ENCODE measurements at regions not wholly inside any gene's neighbourhood (a gene's known extent, or its start where the extent isn't known, plus 50 kb on each side); places are given as distances from the start of the nearest gene placed in this dataset.
"Not testable (repeated sequence)": the region's sequence is repeated elsewhere in the genome, so short reads cannot be mapped to it uniquely, and the experiment has no call there.

DNA sequence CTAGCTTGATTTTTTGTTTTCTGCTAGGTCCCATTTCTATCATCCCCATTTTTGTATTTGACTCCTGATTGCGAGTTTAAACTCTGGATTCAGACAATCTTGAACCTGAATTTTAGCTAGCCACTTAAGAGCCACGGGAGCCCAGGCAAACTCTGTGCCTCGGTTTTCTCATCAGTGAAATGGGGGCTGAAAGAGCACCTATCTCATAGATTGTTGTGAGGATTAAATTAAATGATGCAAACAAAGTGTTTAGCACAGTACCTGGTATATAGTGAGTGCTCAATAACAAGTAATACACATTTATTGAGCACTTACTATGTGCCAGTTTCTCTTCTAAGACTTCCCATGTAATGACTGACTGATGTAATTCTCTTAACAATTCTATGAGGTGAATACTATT lies 158.1 kb upstream of the POU3F1 start:
- no peak for DNase-seq

DNA sequence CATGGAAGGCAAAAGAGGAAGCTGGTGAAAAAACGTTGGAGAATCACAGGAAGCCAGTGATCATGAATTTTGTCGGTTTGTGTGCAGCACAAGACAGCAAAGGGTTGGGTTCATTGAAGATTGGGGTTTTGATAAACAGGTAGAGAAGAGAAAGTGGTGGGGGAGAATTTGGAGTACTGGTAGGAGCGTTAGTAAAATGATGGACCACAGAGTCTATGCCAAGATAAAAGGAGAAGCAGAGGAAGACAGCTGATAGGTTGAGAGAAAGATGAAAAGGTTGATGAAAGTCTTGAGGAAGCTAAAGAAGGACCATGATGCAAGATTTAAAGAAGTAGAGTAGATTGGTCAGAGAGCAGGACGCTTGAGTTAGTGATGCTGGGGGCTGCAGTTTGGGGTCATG lies 156.8 kb upstream of the POU3F1 start:
- no peak for DNase-seq

DNA sequence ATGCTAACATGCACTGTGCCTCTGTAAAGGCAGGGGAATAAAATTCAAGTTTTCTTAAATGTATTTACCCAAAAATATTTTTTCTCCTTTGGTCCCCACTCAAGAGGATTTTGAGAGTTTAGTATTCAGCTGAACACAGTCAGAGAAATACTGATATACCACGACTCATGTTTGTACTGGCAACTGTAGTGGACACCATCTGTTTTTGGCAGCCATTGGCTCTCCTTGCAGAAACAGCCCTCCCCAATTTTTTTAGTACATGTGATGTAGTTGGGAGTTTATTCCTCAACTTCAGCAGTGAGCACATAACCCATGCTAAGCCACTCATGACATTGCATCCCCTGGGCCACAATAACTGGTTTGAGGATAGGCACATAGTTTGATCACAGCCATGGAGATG lies 154.8 kb upstream of the POU3F1 start:
- no peak for DNase-seq

DNA sequence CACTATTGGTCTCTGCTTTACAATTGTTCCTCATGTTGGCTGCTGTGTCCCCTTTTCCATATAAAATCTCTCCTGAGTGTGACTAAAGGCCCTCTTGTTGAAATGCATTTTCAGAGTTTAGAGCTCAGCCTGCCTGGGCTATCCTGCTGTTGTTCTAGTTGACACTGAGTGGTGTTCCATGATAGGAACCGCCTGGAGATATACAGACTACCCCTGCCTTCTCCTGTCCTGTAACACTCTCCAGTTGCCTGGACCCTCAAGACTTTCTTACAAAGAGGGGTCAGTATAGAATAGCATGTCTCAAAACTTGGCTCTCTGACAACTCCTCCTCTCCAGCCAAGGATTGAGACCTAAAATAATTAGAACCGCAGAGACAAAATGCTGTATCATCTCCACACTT lies 152.0 kb upstream of the POU3F1 start:
- DNase-seq: no peak

DNA sequence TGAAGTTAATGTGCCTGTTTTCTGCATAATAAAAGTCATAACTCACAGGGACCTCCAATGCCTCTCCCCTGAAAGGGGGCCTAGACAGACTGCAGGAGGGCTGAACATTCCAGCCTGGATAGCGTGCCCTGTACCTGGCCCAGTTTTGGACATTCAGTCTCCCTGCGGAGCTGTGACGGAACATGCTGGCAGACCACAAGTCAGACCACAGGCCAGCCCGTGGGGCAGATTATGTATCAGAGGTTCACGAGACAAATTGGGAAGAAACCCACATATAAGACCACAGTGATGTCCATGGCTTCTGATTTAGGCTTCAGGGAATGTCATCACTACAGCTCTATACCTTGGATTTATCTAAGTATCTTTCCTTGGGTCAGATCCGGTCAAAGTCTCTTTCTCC lies 151.5 kb upstream of the POU3F1 start:
- DNase-seq: no peak

DNA sequence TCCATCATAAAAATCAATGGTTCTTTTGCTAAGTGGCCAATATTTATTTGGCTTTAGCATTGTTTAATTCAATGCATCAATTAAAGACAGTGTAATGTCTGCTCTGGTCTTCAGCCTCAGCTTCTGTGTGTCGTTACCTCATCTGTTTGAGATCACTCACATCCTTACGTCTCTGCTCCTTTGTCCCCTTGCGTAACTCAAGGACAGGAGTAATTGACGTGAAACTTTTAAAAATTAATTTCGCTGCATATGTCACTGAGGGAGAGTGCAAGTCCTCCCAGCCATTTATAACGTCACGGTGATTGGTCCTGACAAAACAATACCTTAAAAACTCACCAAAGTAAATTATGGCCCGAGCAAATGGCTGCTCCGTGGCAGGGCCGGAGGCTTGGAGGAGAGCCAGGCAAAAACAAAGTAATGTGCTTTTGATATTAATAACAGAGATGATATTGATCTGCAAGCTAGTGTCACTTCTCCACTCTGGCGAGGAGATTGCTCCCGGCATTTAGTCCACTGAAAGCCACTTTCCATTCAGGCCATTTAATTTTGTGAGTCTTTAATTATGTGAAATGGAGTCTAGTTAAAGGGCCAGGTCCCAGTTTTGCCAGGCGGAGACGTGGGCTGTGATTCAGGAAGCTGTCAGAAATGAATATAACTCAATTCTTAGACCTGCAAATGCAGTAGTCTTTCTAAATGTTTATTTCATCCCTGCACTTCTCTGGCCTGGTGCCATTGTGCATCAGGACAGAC lies 150.9 kb upstream of the POU3F1 start:
- no peak for DNase-seq

DNA sequence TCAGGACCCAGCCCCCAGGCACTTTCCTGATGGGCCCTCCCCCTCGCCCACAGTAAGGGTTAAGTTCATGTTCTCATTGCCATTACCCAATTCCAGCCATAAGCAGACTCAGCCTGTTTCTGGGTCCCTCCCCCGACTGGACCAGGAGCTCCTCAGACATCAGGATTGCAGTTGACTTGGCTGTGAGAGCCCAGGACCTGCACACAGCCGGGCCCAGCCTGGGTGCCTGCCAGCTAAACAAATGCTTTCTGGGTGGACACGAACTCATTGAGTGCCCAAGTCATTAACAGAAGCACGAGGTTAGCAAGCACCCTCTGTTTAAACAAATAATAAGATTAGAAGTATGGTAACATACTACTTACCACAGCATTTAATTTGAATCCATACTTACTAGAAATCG lies 147.9 kb upstream of the POU3F1 start:
- DNase-seq: no peak

DNA sequence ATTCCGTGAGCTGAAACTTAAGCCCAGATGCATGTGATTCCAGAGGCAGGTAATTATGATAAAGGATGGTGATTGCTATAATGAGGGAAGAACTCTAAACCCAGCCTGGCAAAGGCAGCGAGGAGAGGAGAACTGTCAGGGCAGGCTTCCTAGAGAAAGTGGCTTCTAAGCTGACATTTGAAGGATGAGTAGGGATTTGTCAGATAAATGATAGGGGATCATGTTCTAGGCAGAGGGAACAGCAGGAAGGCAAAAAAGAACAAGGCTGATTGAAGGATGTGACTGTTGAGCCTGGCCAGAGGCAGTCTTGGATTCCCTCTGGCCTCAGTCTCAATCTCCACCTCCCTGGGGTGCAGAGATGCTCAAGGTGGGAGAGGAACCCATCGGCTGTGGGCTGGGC lies 146.4 kb upstream of the POU3F1 start:
- DNase-seq: no peak

DNA sequence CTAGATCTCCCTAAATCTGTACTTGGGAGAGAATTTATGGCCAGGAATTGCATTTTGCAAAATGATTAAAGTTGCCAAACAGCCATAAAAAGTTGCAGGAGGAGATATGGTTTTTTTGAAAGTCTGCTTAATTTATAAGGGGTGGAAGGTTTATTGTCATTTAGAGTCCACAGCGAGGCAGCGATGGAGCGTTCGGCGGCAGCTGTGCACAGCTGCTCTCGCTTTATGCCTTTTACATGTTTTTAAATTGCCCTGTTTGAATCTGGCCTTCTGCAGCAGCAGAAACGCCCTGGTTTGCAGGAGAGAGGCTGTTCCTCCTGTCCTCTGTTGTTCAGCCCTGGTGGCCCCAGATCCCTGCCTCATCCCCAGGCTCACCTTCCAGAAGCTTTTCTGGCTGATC lies 144.9 kb upstream of the POU3F1 start:
- no peak for DNase-seq

DNA sequence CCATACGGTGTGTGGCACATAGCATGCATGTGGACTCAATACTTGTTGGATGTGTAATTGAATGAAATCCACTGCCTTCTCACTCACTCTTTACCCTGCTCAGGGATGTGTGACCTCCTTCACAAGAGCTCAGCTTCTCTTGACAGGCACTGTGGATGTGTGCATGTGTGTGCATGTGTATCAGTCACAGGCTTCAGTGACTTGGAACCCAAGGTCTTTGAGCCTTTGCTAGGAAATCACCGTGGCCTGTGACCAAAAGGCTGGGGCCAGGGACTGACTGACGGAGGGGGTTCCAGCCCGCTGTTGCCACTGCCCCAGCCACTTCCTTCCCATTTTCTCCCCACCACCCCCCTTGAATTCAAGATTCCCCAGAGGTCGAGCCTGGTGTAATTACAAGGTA lies 144.4 kb upstream of the POU3F1 start:
- no peak for DNase-seq

DNA sequence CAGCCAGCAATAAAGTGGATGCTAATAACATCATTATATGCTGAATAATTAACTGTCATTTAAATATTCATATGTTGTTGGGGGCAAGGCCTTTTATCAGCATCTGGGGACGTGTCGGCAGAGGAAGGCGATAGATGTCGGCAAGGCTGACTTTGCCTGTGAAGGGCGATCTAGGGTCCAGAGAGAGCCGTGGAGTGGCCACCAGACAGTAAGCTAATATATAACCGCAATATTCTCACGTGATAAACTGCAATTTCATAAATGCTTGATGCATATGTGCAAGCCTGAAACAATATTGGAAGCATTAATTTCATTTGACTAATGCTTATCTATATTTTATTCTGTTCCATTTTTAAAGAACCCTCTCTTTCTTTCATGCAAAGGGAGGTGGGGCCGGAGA lies 141.0 kb upstream of the POU3F1 start:
- DNase-seq: no peak

DNA sequence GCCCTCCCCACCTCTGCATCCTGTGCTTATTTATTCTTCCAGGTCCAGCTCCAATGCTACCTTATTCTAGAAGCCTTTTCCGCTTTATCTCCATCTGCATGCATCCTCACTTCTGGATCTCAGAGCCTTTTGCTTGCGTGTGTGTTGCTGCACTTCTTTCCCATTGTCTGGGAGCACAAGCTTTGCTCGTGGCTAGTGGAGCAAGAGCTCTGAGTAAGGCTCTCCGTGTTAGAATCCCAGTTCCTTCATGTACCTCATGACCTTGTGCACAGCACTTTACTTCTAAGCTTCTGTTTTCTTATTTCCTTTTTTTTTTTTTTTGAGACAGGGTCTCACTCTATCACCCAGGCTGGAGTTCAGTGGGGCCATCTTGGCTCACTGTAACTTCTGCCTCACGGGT lies 140.0 kb upstream of the POU3F1 start:
- DNase-seq: no peak

DNA sequence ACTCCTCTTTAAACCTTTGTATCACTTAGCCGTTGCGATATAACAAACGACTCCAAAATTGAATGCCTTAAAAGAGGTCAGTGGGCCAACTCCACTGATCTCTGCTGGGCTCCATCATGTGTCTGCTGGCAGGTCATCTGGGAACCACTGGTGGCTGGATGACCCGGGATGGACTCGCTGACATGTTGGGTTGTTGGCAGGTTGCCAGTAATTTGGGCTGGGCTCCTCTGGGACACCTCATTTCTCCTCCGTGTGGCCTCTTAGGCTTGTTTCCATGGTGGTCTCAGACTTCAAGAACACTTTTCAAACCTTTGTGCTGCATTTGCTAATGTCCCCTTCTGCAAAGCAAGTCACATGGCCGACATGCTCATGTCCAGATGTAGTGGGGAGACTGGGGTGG lies 139.3 kb upstream of the POU3F1 start:
- DNase-seq: no peak

DNA sequence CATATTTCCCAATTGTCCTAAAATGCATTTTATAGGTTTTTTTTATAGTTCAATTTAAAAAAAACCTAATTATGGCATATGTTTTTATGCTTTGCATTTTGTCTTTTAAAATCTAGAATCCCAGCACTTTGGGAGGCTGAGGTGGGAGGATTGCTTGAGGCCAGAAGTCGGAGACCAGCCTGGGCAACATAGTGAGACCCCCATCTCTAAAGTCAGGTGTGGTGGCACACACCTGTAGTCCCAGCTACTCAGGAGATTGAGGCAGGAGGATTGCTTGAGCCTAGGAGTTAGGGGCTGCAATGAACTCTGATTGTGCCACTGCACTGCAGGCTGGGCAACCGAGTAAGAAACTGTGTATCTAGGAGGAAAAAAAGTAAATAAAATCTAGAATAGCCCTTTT lies 137.2 kb upstream of the POU3F1 start:
- DNase-seq: no peak

DNA sequence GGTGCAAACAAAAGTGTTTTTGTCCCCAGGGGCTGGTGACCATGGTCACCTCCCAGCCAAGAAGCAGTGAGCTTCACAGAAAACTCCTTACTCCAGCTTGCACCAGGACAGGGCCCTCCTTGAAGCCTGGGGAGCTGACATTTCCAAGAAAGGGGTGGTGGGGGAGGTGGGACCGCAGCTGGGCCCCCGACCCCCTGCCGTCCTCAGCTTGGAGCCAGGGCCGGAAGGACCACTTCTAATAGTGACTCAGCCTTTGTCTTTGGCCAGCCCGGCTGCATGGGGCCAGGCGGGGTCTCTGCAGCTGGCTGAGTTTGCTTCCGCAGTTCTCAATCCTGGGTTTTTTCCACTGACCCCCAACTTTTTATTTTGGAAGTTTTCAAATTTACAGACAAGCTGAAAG lies 136.5 kb upstream of the POU3F1 start:
- DNase-seq: no peak

DNA sequence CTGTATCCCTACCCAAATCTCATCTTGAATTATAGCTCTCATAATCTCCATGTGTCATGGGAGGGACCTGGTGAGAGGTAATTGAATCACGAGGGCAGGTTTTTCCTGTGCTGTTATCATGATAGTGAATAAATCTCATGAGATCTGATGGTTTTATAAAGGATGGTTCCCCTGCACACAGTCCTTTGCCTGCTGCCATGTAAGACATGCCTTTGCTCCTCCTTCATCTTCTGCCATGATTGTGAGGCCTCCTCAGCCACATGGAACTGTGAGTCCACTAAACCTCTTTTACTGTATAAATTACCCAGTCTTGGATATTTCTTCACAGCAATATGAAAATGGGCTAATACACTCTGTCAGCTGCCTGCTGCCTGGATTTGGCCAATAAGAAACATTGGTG lies 133.8 kb upstream of the POU3F1 start:
- DNase-seq: not testable (repeated sequence)

DNA sequence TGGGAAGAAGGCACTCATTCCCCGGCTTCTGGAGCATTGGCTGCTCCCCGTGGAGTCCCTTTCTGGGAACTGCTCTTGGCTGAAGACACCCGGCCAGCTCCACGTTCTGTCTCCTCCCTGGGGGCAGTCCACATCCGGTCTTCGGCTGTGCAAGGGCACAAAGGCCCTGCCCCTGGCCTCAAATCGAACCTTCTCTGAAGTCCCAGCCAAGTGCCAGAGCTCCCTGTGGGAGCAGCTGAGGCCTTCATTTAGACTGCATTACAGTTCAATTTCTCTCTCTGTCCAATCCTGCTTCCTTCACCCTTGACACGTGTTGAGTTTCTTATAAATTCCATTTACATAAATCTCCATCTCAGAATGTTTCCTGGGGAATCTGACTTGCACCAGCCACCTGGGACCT lies 132.9 kb upstream of the POU3F1 start:
- DNase-seq: peak; percentile 39

DNA sequence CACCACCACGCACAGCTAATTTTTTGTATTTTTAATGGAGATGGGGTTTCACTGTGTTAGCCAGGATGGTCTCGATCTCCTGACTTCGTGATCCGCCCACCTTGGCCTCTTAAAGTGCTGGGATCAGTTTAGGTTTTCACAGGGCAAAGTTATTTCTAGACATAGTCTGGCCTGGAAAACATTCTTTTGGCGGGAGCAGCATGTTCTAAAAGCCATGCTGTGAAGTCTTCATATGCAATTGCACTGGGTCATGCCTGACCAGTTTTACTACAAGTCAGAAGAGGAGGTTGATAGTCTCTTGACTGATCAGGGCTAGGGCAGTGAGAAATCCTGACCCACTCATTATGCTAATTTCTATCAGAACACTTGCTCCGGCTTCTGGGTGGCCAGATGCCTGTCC lies 131.6 kb upstream of the POU3F1 start:
- DNase-seq: no peak

DNA sequence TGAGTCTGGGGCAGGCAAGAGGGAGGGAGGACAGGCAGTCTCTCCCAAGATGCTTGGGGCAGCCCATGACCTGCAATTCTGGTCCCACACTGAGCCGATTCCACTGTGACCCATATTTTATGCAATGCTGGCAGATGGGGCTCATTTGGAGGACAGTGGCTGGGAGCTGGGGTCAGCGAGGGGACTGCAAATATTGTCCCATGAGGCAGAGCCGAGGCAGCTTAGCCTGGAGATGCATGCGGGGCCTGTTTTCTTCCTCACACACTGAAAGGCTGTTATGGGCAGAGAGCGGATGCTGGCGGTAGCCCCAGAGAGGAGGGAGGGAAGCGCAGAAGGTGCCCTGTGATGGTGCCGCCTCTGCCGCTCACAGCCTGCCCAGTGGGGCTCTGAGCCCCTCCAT lies 128.5 kb upstream of the POU3F1 start:
- no peak for DNase-seq

DNA sequence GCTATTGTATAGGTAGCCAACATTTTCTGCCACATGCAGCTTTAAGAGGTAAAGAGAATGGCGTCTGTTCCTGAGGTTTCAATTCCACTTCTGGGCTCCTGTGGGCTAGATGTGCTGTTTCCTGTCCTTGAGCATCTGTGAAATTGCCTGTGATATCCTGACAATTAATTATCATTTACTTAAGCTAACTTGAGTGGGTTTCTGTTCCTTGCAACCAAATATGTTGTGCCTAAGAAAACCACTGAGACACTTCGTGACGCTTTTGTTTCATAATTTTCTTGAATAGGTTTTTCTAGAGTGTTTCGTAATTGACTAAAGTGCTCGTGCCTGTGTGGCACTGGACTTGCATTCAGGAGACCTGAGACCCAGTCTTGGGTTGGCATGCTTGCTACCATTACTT lies 127.3 kb upstream of the POU3F1 start:
- no peak for DNase-seq

DNA sequence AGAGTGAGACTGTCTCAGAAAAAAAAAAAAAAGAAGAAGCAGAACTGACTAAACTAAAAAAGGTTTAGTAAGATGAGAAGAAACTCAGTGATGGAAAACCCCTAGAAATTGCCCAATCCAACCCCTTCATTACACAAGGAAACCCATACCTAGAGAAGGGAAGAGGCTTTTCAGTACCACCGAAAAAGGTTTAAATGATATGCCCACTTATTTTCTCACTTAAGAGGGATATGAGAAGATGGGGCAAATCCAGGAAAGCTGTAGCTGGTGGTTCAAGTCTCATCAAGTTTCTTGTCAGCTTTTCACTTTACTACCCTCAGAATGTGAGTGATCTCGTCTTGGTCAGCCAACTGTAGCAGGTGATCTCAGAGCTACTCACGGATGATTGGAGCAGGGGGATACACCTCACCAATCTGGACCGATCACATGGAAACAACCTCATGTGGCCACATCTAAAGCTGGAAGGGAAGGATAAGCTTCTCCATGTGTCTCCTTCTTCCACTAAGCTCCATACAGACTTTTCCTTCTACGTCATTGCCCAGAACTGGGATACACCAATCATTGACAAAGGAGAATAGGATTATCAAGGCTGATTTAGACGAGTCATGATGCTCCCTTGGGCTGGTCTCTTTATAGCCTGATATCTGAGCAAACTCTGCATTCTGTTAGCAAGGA lies 126.7 kb upstream of the POU3F1 start:
- no peak for DNase-seq

DNA sequence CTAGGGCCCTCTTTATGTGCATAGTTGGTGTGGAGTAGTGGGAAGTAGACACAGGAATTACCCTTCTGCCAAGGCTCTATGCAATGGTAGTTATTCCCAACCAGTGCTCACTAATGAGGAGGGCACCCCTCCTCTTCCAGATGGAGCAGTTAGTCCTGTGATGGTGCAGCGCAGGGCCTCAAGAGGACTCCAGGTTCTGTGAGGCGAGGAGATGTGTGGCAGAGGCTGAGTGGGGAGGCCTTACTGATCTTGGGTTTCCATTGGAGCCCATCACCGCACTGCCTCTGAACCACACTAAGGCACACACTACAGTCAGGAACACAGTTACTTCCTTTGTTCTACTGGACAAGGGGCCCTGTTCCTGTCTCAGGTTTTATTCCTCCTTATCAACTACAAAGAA lies 122.5 kb upstream of the POU3F1 start:
- no peak for DNase-seq

DNA sequence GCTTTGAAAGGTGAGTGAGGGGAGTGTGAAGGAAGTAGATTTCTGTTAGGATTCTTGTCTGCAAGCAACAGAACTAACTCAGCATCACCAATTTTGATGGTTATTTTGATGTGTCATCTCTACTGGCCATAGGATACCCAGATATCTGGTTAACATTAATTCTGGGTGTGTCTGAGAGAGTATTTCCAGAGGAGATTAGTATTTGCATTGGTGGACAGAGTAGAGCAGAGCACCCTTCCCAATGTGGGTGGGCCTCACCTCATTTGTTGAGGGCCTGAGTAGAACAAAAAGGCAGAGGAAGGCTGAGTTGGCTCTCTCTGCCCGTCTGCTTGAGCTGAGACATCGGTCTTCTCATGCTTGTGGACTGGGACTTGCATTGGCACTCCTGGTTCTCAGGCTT lies 121.8 kb upstream of the POU3F1 start:
- no peak for DNase-seq

DNA sequence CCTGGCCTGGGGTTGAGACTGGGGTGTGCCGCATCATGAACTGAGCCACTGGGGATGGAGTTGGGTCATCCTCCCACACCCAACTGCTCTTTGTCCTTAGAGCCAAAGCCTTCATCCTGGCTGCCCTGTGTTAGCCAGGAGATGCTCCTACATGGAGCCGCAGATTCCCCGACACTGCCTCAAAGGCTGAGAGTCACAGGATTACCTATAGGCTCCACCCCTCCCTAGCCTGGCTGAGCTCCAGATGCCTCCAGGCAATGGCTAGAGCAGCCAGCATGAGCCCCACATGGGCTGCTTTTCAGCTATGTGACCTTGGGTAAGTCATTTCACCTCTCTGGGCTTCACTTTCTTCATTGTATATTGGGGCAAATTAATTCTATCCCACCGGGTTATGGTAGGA lies 119.9 kb upstream of the POU3F1 start:
- DNase-seq: no peak

Data from fibroblast of upper back skin (primary cell).